ENCODE measurements at regions not wholly inside any gene's neighbourhood (a gene's known extent, or its start where the extent isn't known, plus 50 kb on each side); places are given as distances from the start of the nearest gene placed in this dataset.

- no peak for TF ChIP-seq CTCF (IDR thresholded peaks at IDR 0.05; ENCODE audit: insufficient read depth in 1 of 2, low read depth in 1 of 2, low read length in 1 of 2, severe bottlenecking in 1 of 2, unreplicated experiment in 1 of 2)
- Mint-ChIP-seq H3K9me3 (ENCODE audit: unreplicated experiment) (no peaks in the 10 kb centered on the region), H3K27me3 (ENCODE audit: insufficient read depth, unreplicated experiment) (no peaks in the 10 kb centered on the region), H3K27ac (ENCODE audit: unreplicated experiment) (no peak overlapping the region), H3K4me1 (ENCODE audit: low read depth, unreplicated experiment) (peaks cover 7% of the 10 kb centered on the region), H3K36me3 (ENCODE audit: insufficient read depth, unreplicated experiment) (no peaks in the 10 kb centered on the region), H3K4me3 (ENCODE audit: unreplicated experiment) (no peak overlapping the region)
- CTCF ChIA-PET: no interaction called here
- BruUV-seq (replicated peaks): no TSS peak
- Histone ChIP-seq H3K9me3 (no peaks in the 10 kb centered on the region), H3K4me1 (peaks cover 5% of the 10 kb centered on the region; the same call in 1 of the 2 replicates), H3K27me3 (replicated peaks; ENCODE audit: control insufficient read depth, insufficient read depth, low read length) (no peaks in the 10 kb centered on the region), H3K36me3 (ENCODE audit: control insufficient read depth, insufficient read depth, low read length) (no peaks in the 10 kb centered on the region), H3K4me3 (ENCODE audit: low read depth, low read length) (no peak overlapping the region)
- no peak for DNase-seq
- POLR2A ChIA-PET: interaction anchor here (0.5 kb wide), 1 partner anchor 175 kb away, joined by 3 read pairs; no protein-coding TSS in a partner anchor
- intact Hi-C loops (cut with micrococcal nuclease; ENCODE audit: unreplicated experiment): no loop called here
Measured at GRCh38 chr3:197422506-197422905, 124.1 kb upstream of the DLG1 start.

GRCh38 chr3:197421021-197421420, 122.6 kb upstream of the DLG1 start:
- intact Hi-C loops (cut with micrococcal nuclease; ENCODE audit: unreplicated experiment): no loop called here
- CTCF ChIA-PET: no interaction called here

GRCh38 chr3:197420566-197420965, 122.2 kb upstream of the DLG1 start:
- Mint-ChIP-seq H3K27ac (ENCODE audit: unreplicated experiment) (no peak overlapping the region), H3K27me3 (ENCODE audit: insufficient read depth, unreplicated experiment) (no peaks in the 10 kb centered on the region), H3K4me3 (ENCODE audit: unreplicated experiment) (no peak overlapping the region), H3K9me3 (ENCODE audit: unreplicated experiment) (no peaks in the 10 kb centered on the region), H3K4me1 (ENCODE audit: low read depth, unreplicated experiment) (peaks cover 7% of the 10 kb centered on the region), H3K36me3 (ENCODE audit: insufficient read depth, unreplicated experiment) (no peaks in the 10 kb centered on the region)
- H3K4me1 ChIP-seq: peaks cover 5% of the 10 kb centered on the region; the same call in 1 of the 2 replicates
- TF ChIP-seq CTCF (IDR thresholded peaks at IDR 0.05; ENCODE audit: insufficient read depth in 1 of 2, low read depth in 1 of 2, low read length in 1 of 2, severe bottlenecking in 1 of 2, unreplicated experiment in 1 of 2): no peak
- ChIA-PET POLR2A (no interaction called here), CTCF (no interaction called here)
- H3K9me3 ChIP-seq: no peaks in the 10 kb centered on the region
- no peaks in the 10 kb centered on the region for H3K27me3 ChIP-seq (replicated peaks; ENCODE audit: control insufficient read depth, insufficient read depth, low read length)
- H3K36me3 ChIP-seq (ENCODE audit: control insufficient read depth, insufficient read depth, low read length): no peaks in the 10 kb centered on the region
- intact Hi-C loops (cut with micrococcal nuclease; ENCODE audit: unreplicated experiment): no loop called here
- no peak overlapping the region for H3K4me3 ChIP-seq (ENCODE audit: low read depth, low read length)
- no TSS peak for BruUV-seq (replicated peaks)
- DNase-seq: no peak

More at GRCh38 chr3:197421021-197421420, 122.6 kb upstream of the DLG1 start:
- BruUV-seq (replicated peaks): no TSS peak
- no peak overlapping the region for H3K4me3 Mint-ChIP-seq (ENCODE audit: unreplicated experiment)
- TF ChIP-seq CTCF (IDR thresholded peaks at IDR 0.05; ENCODE audit: insufficient read depth in 1 of 2, low read depth in 1 of 2, low read length in 1 of 2, severe bottlenecking in 1 of 2, unreplicated experiment in 1 of 2): no peak
- H3K4me1 Mint-ChIP-seq (ENCODE audit: low read depth, unreplicated experiment): peaks cover 7% of the 10 kb centered on the region
- POLR2A ChIA-PET: no interaction called here
- no peaks in the 10 kb centered on the region for H3K36me3 ChIP-seq (ENCODE audit: control insufficient read depth, insufficient read depth, low read length)
- no peak overlapping the region for H3K27ac Mint-ChIP-seq (ENCODE audit: unreplicated experiment)
- DNase-seq: no peak
- peaks cover 5% of the 10 kb centered on the region; the same call in 1 of the 2 replicates for H3K4me1 ChIP-seq
- no peaks in the 10 kb centered on the region for H3K27me3 Mint-ChIP-seq (ENCODE audit: insufficient read depth, unreplicated experiment)
- H3K9me3 ChIP-seq: no peaks in the 10 kb centered on the region
- no peaks in the 10 kb centered on the region for H3K9me3 Mint-ChIP-seq (ENCODE audit: unreplicated experiment)
- H3K27me3 ChIP-seq (replicated peaks; ENCODE audit: control insufficient read depth, insufficient read depth, low read length): no peaks in the 10 kb centered on the region
- no peaks in the 10 kb centered on the region for H3K36me3 Mint-ChIP-seq (ENCODE audit: insufficient read depth, unreplicated experiment)
- no peak overlapping the region for H3K4me3 ChIP-seq (ENCODE audit: low read depth, low read length)

Data from Caco-2 (cell line).